Stimulated activated naive CD8-positive, alpha-beta T cell treated with anti-CD3 and anti-CD28 coated beads, Interleukin-15, Interleukin-2, amounts not matched to agents 100 ng/mL and 50 ng/mL, for 24 hours (primary cell): ENCODE measurements at regions not wholly inside any gene's neighbourhood (a gene's known extent, or its start where the extent isn't known, plus 50 kb on each side); places are given as distances from the start of the nearest gene placed in this dataset.
"Not testable (repeated sequence)": the region's sequence is repeated elsewhere in the genome, so short reads cannot be mapped to it uniquely, and the experiment has no call there.

Experiments
- H3K27ac Mint-ChIP-seq: one replicate; pipeline ENCODE4 v1.8.0; 2021; ENCODE audit warnings: mild to moderate bottlenecking, mixed read lengths
- H3K27me3 Mint-ChIP-seq: one replicate; pipeline ENCODE4 v1.8.0; 2021; ENCODE audit warnings: mixed read lengths
- H3K36me3 Mint-ChIP-seq: one replicate; pipeline ENCODE4 v1.8.0; 2021; ENCODE audit warnings: low read depth, mixed read lengths
- H3K4me1 Mint-ChIP-seq: one replicate; pipeline ENCODE4 v1.8.0; 2021; ENCODE audit warnings: low read depth, mixed read lengths
- H3K4me3 Mint-ChIP-seq: one replicate; pipeline ENCODE4 v1.8.0; 2021; ENCODE audit warnings: mild to moderate bottlenecking, mixed read lengths
- H3K9me3 Mint-ChIP-seq: one replicate; pipeline ENCODE4 v1.8.0; 2021; ENCODE audit warnings: mixed read lengths

- Mint-ChIP-seq H3K9me3 (peaks cover 18% of the 10 kb centered on the region), H3K27me3 (no peaks in the 10 kb centered on the region), H3K27ac (no peak overlapping the region), H3K4me3 (no peak overlapping the region), H3K36me3 (no peaks in the 10 kb centered on the region), H3K4me1 (no peaks in the 10 kb centered on the region)
Measured at GRCh38 chr5:110288766-110289511, 437.5 kb downstream of the TMEM232 start.

GRCh38 chr5:110289512-110289810 is 437.0 kb downstream of the TMEM232 start:
- H3K36me3 Mint-ChIP-seq = no peaks in the 10 kb centered on the region

GRCh38 chr5:110290542-110290941 is 435.9 kb downstream of the TMEM232 start:
- Mint-ChIP-seq H3K4me3 (no peak overlapping the region), H3K9me3 (peaks cover 13% of the 10 kb centered on the region), H3K27ac (no peak overlapping the region), H3K36me3 (no peaks in the 10 kb centered on the region), H3K4me1 (no peaks in the 10 kb centered on the region), H3K27me3 (no peaks in the 10 kb centered on the region)

More at GRCh38 chr5:110289512-110289810, 437.0 kb downstream of the TMEM232 start:
- H3K27ac Mint-ChIP-seq = no peak overlapping the region
- H3K4me1 Mint-ChIP-seq = no peaks in the 10 kb centered on the region
- H3K4me3 Mint-ChIP-seq = no peak overlapping the region
- H3K27me3 Mint-ChIP-seq = no peaks in the 10 kb centered on the region
- H3K9me3 Mint-ChIP-seq = peaks cover 17% of the 10 kb centered on the region

GRCh38 chr5:110294281-110294680 is 432.2 kb downstream of the TMEM232 start:
- Mint-ChIP-seq H3K27me3 (no peaks in the 10 kb centered on the region), H3K27ac (no peak overlapping the region), H3K9me3 (peaks cover 13% of the 10 kb centered on the region), H3K4me1 (no peaks in the 10 kb centered on the region), H3K4me3 (no peak overlapping the region), H3K36me3 (no peaks in the 10 kb centered on the region)

GRCh38 chr5:110297152-110297670 is 429.3 kb downstream of the TMEM232 start:
- Mint-ChIP-seq H3K4me1 (no peaks in the 10 kb centered on the region), H3K36me3 (no peaks in the 10 kb centered on the region), H3K4me3 (no peak overlapping the region), H3K9me3 (peaks cover 12% of the 10 kb centered on the region), H3K27ac (no peak overlapping the region), H3K27me3 (no peaks in the 10 kb centered on the region)

- no peaks in the 10 kb centered on the region for H3K36me3 Mint-ChIP-seq
- no peak overlapping the region for H3K4me3 Mint-ChIP-seq
- H3K27ac Mint-ChIP-seq = no peak overlapping the region
- no peaks in the 10 kb centered on the region for H3K4me1 Mint-ChIP-seq
- H3K9me3 Mint-ChIP-seq = peaks cover 16% of the 10 kb centered on the region
- no peaks in the 10 kb centered on the region for H3K27me3 Mint-ChIP-seq
Measured at GRCh38 chr5:110304176-110304575, 422.3 kb downstream of the TMEM232 start.

GRCh38 chr5:110306650-110307049 is 419.8 kb downstream of the TMEM232 start:
- H3K4me3 Mint-ChIP-seq = no peak overlapping the region
- peaks cover 23% of the 10 kb centered on the region for H3K9me3 Mint-ChIP-seq
- H3K36me3 Mint-ChIP-seq = no peaks in the 10 kb centered on the region
- no peaks in the 10 kb centered on the region for H3K27me3 Mint-ChIP-seq
- H3K27ac Mint-ChIP-seq = no peak overlapping the region
- H3K4me1 Mint-ChIP-seq = no peaks in the 10 kb centered on the region

- Mint-ChIP-seq H3K36me3 (no peaks in the 10 kb centered on the region), H3K27me3 (no peaks in the 10 kb centered on the region)
Measured at GRCh38 chr5:110309222-110309621, 417.2 kb downstream of the TMEM232 start.

GRCh38 chr5:110316566-110316965 is 409.9 kb downstream of the TMEM232 start:
- H3K4me3 Mint-ChIP-seq, H3K27me3 Mint-ChIP-seq, H3K4me1 Mint-ChIP-seq, H3K9me3 Mint-ChIP-seq, H3K27ac Mint-ChIP-seq, H3K36me3 Mint-ChIP-seq: not testable (repeated sequence)

More at GRCh38 chr5:110309222-110309621, 417.2 kb downstream of the TMEM232 start:
- Mint-ChIP-seq H3K4me3 (no peak overlapping the region), H3K9me3 (peaks cover 15% of the 10 kb centered on the region), H3K27ac (no peak overlapping the region), H3K4me1 (no peaks in the 10 kb centered on the region)

GRCh38 chr5:110321117-110321516 is 405.4 kb downstream of the TMEM232 start:
- Mint-ChIP-seq H3K4me1 (peaks cover 3% of the 10 kb centered on the region), H3K9me3 (no peaks in the 10 kb centered on the region)

GRCh38 chr5:110323357-110323756 is 403.1 kb downstream of the TMEM232 start:
- Mint-ChIP-seq H3K9me3 (no peaks in the 10 kb centered on the region), H3K36me3 (no peaks in the 10 kb centered on the region), H3K27me3 (no peaks in the 10 kb centered on the region)

More at GRCh38 chr5:110321117-110321516, 405.4 kb downstream of the TMEM232 start:
- H3K4me3 Mint-ChIP-seq = no peak overlapping the region
- H3K27me3 Mint-ChIP-seq = no peaks in the 10 kb centered on the region
- no peaks in the 10 kb centered on the region for H3K36me3 Mint-ChIP-seq
- H3K27ac Mint-ChIP-seq = no peak overlapping the region

GRCh38 chr5:110323832-110324231 is 402.6 kb downstream of the TMEM232 start:
- no peaks in the 10 kb centered on the region for H3K36me3 Mint-ChIP-seq
- H3K27ac Mint-ChIP-seq = no peak overlapping the region

More at GRCh38 chr5:110323357-110323756, 403.1 kb downstream of the TMEM232 start:
- Mint-ChIP-seq H3K4me3 (no peak overlapping the region), H3K27ac (no peak overlapping the region), H3K4me1 (peaks cover 3% of the 10 kb centered on the region)

GRCh38 chr5:110324876-110325275 is 401.6 kb downstream of the TMEM232 start:
- no peaks in the 10 kb centered on the region for H3K36me3 Mint-ChIP-seq
- H3K9me3 Mint-ChIP-seq = no peaks in the 10 kb centered on the region
- H3K27me3 Mint-ChIP-seq = no peaks in the 10 kb centered on the region
- H3K27ac Mint-ChIP-seq = no peak overlapping the region
- H3K4me1 Mint-ChIP-seq = peaks cover 3% of the 10 kb centered on the region
- no peak overlapping the region for H3K4me3 Mint-ChIP-seq

More at GRCh38 chr5:110323832-110324231, 402.6 kb downstream of the TMEM232 start:
- no peak overlapping the region for H3K4me3 Mint-ChIP-seq
- no peaks in the 10 kb centered on the region for H3K9me3 Mint-ChIP-seq
- H3K4me1 Mint-ChIP-seq = peaks cover 3% of the 10 kb centered on the region
- no peaks in the 10 kb centered on the region for H3K27me3 Mint-ChIP-seq

- no peak overlapping the region for H3K4me3 Mint-ChIP-seq
- no peaks in the 10 kb centered on the region for H3K4me1 Mint-ChIP-seq
- no peaks in the 10 kb centered on the region for H3K9me3 Mint-ChIP-seq
- H3K36me3 Mint-ChIP-seq = no peaks in the 10 kb centered on the region
- H3K27me3 Mint-ChIP-seq = no peaks in the 10 kb centered on the region
- H3K27ac Mint-ChIP-seq = no peak overlapping the region
Measured at GRCh38 chr5:110329955-110330525, 396.4 kb downstream of the TMEM232 start.

- Mint-ChIP-seq H3K27ac (no peak overlapping the region), H3K27me3 (no peaks in the 10 kb centered on the region), H3K36me3 (no peaks in the 10 kb centered on the region), H3K4me3 (no peak overlapping the region), H3K9me3 (no peaks in the 10 kb centered on the region), H3K4me1 (no peaks in the 10 kb centered on the region)
Measured at GRCh38 chr5:110333384-110333783, 393.1 kb downstream of the TMEM232 start.
